Stimulated activated CD4-positive, alpha-beta T cell treated with anti-CD3 and anti-CD28 coated beads, Interleukin-1b, Interleukin-23, amount 100 ng/mL, for 4 hours (primary cell): ENCODE measurements at regions not wholly inside any gene's neighbourhood (a gene's known extent, or its start where the extent isn't known, plus 50 kb on each side); places are given as distances from the start of the nearest gene placed in this dataset.

Experiments
- DNase-seq, 2 donors: peaks; one replicate each; pipeline ENCODE4 v3.0.0-alpha.2; 2020; ENCODE audit warnings: low read depth in 2 of 2

DNA sequence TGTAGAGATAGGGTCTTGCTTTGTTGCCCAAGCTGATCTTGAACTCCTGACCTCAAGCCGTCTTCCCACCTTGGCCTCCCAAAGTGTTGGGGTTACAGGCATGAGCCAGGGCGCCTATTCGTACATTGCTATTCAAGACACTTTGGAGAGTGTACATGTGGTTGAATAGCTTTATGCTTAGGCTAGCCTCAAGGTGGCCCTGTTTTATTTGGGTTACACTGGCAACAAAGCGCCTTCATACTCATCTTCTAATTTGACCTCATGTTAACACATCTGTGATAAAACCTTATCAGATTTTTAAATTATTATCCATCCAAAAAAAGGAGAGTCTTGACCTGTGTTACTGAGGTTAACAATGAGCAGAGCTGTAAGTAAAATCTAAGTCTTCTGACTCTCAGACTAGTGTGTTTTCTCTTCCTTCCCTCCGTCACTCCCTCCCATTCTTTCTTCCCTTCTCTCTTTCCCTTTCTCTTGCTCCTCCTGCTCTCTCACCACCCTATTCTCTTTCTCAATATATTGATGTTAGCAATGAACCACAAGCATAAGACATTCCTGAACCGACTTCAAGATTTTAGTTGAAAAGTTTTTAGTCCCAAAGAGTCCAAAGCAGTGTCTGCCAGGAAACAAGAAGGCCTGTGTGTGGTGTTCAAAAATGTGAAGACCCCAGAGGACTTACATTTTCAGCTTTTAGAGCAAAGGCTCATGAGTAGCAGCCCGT lies 603.7 kb upstream of the CFAP20DC start:
- DNase-seq, result no peak

GRCh38 chr3:59644479-59645402 lies 594.9 kb upstream of the CFAP20DC start:
- DNase-seq, result no peak

DNA sequence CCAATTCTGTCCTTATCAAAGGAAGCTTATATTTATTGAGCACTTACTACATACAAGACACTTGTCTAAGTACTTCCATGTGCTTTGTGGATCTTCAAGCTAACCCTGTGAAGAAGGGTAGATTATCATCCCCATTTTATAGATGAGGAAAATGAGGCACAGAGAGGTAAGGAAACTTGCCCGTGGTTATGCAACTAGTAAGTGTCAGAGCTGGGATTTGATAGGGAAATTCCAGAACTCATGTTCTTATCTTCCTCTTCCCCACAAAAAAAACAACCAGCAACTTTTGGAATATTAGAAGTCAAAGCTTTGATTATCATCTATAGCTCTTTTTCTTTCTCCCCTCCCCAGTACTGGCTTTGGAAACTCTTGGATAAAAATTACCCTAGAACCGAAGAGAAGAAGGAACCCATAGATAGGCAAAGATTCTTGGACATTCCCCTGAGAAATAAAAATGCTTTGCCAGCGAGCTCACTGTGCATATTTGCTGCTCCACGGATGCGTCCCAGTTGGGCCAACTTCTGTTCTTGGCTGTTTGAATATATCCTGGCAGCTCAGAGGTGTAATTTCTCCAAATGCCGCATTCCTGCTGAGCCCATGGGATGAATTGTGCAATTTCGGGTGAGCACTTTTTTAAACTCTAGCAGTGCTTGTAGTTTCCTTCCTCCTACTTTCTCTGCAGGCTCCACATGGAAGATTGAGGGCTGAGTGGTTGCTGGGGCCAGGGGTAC lies 591.5 kb upstream of the CFAP20DC start:
- DNase-seq, result no peak

- DNase-seq, result no peak
These were observed 583.1 kb upstream of the CFAP20DC start for GRCh38 chr3:59632760-59633573.

DNA sequence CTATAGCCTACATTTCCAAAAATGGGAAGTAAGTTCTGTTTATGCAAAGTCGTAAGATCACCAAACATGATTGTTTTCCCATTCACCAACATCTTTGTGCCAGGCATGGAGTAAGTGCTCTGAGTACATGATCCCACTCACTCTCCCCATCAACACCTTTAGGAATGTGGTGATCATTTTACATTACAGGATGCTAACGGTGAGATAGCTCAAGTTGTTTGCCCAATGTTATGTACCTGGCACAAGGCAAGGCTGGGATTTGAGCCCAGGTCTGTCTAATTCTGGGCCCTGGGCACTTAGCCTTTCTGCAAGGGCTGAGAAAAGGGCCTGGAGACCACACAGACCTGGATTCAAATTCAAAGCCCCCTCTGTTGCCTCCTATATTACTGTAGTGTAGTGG lies 581.7 kb upstream of the CFAP20DC start:
- no peak for DNase-seq

GRCh38 chr3:59621037-59621436 lies 571.2 kb upstream of the CFAP20DC start:
- DNase-seq, result no peak

- no peak for DNase-seq
These were observed 570.5 kb upstream of the CFAP20DC start for GRCh38 chr3:59620325-59620724.

DNA sequence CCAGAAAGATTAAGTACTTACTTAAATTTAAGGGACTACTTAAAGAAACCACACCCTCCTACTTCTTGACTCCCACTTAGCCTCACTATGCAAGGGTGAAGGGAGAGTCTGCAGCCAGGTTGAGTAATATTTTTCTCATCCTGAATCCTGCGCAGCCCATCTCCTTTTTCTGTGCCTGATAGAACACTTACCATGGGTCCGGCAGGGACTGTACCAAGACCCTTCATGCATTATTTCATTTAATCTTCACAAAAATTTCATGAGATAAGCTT lies 562.6 kb upstream of the CFAP20DC start:
- no peak for DNase-seq

- DNase-seq, result no peak
These were observed 562.0 kb upstream of the CFAP20DC start for GRCh38 chr3:59611649-59612443.

DNA sequence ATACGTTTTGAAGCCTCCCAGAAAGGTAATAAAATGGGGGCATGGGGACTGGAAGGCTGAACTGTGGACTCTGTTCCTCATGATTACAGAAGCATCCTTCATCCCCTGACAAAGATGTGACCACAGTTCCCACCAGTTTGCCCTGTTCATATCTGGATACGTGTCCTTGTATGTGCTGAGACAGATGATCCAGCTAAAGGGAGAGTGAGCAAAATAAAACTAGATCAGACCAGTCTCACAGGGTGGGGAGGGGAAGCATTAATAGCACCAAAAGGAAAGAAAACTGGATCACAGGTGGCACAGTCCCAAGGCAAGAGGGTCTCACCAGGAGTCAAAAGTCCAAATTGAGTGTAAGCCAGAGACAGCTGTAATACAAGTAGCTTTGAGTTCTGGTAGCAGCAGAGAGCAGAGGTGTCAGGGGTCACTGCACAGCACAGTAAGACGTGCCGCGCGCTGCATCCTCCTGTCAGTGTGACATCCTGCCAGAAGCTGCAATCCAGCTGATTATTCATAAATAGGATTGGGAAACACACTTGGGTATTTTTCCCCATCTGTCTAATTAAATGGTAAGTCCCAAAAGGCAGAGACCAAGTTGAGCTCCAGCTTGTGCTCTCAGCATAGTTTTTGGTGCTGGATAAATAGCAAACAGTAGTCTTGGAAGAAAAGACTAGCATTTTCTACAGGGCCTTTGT lies 560.0 kb upstream of the CFAP20DC start:
- no peak for DNase-seq

DNA sequence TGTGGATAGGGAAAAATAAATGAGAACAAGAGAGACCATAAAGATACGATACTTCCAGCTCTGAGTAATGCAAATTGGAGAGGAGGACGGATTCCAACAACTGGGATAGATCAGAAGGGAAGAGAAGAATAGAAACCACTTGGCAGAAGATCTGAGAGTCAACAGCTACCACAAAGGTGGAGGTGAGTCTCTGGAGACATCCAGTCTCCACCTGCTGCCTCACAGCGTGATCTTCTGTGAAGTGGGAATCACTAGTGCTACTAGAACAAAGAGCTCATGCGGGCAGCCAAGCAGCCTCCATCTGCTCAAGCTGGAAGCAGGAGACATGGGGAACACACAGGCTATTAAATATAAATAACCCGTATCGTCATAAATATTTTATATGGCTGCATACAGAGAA lies 558.5 kb upstream of the CFAP20DC start:
- DNase-seq, result no peak

DNA sequence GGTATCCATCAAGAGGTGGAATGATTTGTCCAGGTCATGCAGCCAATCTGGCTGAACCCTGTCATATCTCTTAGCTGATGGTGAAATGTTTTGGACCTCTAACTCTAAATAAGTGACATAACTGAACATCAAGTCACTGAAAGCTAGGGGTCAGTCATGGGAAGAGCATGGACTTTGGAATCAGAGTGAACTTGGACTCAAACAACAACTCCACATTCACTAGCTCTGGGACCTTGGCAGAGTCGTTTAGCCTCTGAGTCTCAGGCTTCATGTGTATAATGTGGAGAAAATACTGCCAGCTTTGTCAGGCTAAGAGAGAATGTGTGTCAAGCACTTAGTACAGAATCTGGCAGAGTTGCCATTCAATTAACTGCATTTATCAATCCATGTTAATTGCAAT lies 557.8 kb upstream of the CFAP20DC start:
- no peak for DNase-seq

DNA sequence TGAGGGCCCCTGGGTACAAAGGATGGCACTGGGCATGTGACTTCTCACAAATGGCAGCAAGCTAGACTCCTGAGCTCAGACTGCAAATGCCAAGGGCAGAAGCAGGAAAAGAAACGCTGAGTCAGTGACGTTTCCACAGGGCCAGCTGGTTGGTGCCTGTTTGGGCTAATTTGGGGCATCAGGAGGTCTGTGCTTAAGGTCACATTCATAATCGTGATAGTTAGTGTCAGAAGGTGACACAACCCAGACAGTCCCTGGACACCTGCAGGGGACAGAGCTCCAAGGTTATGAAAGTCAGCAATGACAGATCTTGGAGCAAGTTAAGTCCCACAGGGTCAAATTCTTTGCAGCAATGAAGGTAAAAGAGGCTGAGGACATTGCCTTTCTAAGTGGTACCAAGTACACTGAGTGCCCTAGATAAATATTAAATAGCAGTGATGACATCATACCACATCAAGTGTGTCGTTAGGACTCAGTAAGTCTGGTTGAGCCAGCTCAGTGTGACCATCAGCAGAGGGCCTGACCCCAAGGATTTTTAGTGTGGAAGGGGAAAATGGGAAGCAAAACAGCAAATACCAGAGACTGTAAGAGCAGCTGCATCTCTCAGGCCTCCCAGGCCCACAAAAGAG lies 556.9 kb upstream of the CFAP20DC start:
- no peak for DNase-seq

GRCh38 chr3:59605944-59606534 lies 556.2 kb upstream of the CFAP20DC start:
- no peak for DNase-seq

DNA sequence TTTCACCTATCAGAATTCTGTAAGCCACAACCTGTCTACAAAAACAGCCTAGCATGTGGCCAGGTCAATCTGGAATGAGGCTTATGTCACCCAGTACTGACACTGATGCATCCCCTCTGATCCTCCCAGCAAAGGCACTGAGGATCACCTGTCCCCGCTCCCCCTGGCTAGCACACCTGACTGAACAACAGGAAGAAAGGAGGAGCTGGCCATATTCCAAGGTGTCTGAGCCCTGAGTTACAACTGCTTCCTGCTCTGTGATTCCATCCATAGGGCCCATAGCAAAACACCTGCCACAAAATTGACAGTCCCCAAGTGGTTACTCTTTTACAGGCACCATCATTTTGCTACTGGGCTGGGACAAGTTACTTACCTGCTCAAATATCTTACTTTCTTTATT lies 555.5 kb upstream of the CFAP20DC start:
- no peak for DNase-seq

DNA sequence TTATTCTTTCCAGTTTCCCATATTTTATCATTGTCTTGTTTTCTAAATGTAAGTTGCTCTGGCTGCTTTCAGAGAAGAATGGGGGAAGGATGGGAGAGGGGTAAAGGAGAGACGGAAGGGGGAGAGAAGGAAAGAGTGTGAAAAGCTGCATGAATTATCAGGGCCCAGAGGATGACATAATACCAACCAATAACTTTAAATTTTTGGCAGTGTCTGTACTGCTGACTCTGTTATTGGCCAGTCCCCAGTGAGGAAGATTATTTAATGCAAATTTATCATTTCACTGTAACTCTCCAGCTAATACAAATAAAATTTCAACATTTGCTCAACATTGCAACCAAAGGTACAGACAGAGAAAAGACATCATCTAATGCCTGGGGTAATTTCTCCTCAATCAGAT lies 551.7 kb upstream of the CFAP20DC start:
- DNase-seq, result no peak

- no peak for DNase-seq
These were observed 550.8 kb upstream of the CFAP20DC start for GRCh38 chr3:59600631-59601030.

DNA sequence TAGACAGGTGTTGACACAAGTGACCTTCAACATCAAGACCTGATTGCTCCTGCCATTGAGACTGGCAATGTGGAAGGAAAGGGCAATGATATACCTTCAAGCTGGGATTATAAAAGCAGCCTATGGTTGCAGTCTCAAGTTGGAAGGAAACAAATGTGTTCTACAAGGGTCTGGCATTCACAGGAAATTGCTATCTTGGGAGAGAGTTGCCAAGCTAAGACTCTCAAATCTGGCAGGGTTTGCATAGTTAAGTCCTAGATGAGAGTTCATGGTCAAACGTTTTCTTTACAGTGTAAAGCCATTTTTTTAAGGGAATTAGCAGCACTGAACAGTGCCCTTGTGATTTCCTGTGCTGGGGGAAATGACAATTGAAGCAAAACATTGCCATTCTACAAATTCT lies 546.9 kb upstream of the CFAP20DC start:
- no peak for DNase-seq

DNA sequence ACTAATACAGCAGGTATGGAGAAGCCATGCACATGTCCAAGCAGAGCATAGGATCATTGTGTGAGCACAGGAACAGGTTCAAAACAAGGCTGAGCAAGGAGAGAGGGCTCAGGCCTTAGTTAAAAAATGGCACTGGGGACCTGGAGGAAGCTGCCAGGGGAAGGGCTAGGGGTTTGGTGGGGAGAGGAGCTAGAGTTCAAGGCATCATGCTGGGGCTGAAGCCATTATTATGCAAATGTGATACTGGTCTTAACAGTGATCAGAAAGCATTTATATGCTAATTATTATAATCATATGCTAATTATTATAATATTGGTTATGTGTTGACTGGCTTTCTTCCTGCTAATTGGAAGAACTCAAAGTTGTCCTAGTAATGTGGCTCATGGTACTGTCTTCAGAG lies 546.0 kb upstream of the CFAP20DC start:
- no peak for DNase-seq

DNA sequence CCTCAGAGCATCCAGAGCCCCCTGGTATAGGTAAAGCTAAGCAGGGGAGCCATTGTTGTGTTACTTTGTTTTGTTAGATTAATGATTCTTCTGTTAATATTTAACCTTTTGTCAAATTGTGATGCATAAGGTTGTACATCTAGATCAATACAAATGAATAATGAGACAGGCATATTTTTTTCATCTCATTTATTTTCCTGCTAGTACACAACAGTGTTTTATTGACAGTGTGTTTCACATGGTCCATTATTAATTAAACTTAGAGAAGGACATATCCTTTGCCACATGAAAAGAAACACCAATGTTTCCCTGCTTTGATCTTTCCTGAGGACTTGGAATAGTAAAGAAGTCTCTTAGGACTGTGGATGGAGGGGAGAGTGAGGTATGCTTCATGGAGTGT lies 543.6 kb upstream of the CFAP20DC start:
- DNase-seq, result no peak
